ENCODE measurements at regions not wholly inside any gene's neighbourhood (a gene's known extent, or its start where the extent isn't known, plus 50 kb on each side); places are given as distances from the start of the nearest gene placed in this dataset.

DNA sequence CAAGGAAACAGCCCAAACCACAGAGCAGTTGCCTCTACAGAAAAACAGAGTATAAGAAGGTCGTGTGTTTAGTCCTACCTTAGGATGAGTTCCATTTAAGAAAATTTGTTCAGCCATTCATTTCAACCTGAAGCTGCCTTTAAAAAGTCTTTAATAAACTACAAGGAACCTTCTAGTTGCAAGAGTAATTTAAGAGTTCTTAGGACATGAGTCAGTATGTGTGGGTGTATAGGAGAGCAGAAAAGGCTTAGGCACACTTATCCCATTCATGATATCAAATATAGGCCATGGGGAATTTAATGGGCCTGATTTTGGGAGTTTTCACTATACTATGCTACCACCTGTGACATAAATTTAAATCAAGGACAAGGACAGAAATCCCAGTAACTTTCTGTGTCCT, 496.8 kb downstream of the TFEC start:
- POLR2A ChIA-PET = no interaction called here
- no peaks in the 10 kb centered on the region for H3K4me1 ChIP-seq (ENCODE audit: control insufficient read depth, insufficient read depth, low read length)
- no peak overlapping the region for H3K27ac ChIP-seq (ENCODE audit: extremely low read depth, low read depth, low read length)
- TF ChIP-seq ZNF175 (tag by site-specific recombination; IDR thresholded peaks at IDR 0.05) (no peak), ZNF548 (tag by site-specific recombination; IDR thresholded peaks at IDR 0.05) (no peak), ZNF37A (tag by site-specific recombination; IDR thresholded peaks at IDR 0.05) (no peak), ZFP37 (tag by site-specific recombination; IDR thresholded peaks at IDR 0.05) (no peak), ZNF266 (tag by site-specific recombination; IDR thresholded peaks at IDR 0.05; ENCODE audit: low read depth) (no peak), ZBTB48 (tag by site-specific recombination; IDR thresholded peaks at IDR 0.05) (no peak), ZNF10 (tag by site-specific recombination; IDR thresholded peaks at IDR 0.05) (no peak), ZNF138 (tag by site-specific recombination; IDR thresholded peaks at IDR 0.05; ENCODE audit: borderline replicate concordance) (no peak), ZNF544 (tag by site-specific recombination; IDR thresholded peaks at IDR 0.05) (no peak), ZNF184 (tag by site-specific recombination; IDR thresholded peaks at IDR 0.05) (no peak), ZSCAN23 (tag by site-specific recombination; IDR thresholded peaks at IDR 0.05) (no peak)
- TF ChIP-seq, protein P1, sequence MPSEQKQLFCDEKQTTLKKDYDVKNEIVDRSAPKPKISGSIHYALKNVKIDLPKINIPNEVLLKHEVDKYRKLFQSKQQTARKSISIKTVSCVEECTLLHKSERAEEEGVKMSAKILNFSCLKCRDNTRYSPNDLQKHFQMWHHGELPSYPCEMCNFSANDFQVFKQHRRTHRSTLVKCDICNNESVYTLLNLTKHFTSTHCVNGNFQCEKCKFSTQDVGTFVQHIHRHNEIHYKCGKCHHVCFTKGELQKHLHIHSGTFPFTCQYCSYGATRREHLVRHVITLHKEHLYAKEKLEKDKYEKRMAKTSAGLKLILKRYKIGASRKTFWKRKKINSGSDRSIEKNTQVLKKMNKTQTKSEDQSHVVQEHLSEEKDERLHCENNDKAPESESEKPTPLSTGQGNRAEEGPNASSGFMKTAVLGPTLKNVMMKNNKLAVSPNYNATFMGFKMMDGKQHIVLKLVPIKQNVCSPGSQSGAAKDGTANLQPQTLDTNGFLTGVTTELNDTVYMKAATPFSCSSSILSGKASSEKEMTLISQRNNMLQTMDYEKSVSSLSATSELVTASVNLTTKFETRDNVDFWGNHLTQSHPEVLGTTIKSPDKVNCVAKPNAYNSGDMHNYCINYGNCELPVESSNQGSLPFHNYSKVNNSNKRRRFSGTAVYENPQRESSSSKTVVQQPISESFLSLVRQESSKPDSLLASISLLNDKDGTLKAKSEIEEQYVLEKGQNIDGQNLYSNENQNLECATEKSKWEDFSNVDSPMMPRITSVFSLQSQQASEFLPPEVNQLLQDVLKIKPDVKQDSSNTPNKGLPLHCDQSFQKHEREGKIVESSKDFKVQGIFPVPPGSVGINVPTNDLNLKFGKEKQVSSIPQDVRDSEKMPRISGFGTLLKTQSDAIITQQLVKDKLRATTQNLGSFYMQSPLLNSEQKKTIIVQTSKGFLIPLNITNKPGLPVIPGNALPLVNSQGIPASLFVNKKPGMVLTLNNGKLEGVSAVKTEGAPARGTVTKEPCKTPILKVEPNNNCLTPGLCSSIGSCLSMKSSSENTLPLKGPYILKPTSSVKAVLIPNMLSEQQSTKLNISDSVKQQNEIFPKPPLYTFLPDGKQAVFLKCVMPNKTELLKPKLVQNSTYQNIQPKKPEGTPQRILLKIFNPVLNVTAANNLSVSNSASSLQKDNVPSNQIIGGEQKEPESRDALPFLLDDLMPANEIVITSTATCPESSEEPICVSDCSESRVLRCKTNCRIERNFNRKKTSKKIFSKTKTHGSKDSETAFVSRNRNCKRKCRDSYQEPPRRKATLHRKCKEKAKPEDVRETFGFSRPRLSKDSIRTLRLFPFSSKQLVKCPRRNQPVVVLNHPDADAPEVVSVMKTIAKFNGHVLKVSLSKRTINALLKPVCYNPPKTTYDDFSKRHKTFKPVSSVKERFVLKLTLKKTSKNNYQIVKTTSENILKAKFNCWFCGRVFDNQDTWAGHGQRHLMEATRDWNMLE (tag by site-specific recombination; conservative IDR thresholded peaks at IDR 0.05; ENCODE audit: low read depth) = no peak
- TF ChIP-seq, protein P2, sequence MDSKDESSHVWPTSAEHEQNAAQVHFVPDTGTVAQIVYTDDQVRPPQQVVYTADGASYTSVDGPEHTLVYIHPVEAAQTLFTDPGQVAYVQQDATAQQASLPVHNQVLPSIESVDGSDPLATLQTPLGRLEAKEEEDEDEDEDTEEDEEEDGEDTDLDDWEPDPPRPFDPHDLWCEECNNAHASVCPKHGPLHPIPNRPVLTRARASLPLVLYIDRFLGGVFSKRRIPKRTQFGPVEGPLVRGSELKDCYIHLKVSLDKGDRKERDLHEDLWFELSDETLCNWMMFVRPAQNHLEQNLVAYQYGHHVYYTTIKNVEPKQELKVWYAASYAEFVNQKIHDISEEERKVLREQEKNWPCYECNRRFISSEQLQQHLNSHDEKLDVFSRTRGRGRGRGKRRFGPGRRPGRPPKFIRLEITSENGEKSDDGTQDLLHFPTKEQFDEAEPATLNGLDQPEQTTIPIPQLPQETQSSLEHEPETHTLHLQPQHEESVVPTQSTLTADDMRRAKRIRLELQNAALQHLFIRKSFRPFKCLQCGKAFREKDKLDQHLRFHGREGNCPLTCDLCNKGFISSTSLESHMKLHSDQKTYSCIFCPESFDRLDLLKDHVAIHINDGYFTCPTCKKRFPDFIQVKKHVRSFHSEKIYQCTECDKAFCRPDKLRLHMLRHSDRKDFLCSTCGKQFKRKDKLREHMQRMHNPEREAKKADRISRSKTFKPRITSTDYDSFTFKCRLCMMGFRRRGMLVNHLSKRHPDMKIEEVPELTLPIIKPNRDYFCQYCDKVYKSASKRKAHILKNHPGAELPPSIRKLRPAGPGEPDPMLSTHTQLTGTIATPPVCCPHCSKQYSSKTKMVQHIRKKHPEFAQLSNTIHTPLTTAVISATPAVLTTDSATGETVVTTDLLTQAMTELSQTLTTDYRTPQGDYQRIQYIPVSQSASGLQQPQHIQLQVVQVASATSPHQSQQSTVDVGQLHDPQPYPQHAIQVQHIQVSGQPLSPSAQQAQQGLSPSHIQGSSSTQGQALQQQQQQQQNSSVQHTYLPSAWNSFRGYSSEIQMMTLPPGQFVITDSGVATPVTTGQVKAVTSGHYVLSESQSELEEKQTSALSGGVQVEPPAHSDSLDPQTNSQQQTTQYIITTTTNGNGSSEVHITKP (tag by site-specific recombination; IDR thresholded peaks at IDR 0.05) = no peak
- TF ChIP-seq, protein P3, sequence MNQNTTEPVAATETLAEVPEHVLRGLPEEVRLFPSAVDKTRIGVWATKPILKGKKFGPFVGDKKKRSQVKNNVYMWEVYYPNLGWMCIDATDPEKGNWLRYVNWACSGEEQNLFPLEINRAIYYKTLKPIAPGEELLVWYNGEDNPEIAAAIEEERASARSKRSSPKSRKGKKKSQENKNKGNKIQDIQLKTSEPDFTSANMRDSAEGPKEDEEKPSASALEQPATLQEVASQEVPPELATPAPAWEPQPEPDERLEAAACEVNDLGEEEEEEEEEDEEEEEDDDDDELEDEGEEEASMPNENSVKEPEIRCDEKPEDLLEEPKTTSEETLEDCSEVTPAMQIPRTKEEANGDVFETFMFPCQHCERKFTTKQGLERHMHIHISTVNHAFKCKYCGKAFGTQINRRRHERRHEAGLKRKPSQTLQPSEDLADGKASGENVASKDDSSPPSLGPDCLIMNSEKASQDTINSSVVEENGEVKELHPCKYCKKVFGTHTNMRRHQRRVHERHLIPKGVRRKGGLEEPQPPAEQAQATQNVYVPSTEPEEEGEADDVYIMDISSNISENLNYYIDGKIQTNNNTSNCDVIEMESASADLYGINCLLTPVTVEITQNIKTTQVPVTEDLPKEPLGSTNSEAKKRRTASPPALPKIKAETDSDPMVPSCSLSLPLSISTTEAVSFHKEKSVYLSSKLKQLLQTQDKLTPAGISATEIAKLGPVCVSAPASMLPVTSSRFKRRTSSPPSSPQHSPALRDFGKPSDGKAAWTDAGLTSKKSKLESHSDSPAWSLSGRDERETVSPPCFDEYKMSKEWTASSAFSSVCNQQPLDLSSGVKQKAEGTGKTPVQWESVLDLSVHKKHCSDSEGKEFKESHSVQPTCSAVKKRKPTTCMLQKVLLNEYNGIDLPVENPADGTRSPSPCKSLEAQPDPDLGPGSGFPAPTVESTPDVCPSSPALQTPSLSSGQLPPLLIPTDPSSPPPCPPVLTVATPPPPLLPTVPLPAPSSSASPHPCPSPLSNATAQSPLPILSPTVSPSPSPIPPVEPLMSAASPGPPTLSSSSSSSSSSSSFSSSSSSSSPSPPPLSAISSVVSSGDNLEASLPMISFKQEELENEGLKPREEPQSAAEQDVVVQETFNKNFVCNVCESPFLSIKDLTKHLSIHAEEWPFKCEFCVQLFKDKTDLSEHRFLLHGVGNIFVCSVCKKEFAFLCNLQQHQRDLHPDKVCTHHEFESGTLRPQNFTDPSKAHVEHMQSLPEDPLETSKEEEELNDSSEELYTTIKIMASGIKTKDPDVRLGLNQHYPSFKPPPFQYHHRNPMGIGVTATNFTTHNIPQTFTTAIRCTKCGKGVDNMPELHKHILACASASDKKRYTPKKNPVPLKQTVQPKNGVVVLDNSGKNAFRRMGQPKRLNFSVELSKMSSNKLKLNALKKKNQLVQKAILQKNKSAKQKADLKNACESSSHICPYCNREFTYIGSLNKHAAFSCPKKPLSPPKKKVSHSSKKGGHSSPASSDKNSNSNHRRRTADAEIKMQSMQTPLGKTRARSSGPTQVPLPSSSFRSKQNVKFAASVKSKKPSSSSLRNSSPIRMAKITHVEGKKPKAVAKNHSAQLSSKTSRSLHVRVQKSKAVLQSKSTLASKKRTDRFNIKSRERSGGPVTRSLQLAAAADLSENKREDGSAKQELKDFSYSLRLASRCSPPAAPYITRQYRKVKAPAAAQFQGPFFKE (tag by site-specific recombination; IDR thresholded peaks at IDR 0.05; ENCODE audit: borderline replicate concordance) = no peak
- TF ChIP-seq, protein P4, sequence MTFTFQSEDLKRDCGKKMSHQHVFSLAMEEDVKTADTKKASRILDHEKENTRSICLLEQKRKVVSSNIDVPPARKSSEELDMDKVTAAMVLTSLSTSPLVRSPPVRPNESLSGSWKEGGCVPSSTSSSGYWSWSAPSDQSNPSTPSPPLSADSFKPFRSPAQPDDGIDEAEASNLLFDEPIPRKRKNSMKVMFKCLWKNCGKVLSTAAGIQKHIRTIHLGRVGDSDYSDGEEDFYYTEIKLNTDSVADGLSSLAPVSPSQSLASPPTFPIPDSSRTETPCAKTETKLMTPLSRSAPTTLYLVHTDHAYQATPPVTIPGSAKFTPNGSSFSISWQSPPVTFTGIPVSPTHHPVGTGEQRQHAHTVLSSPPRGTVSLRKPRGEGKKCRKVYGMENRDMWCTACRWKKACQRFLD (tag by site-specific recombination; IDR thresholded peaks at IDR 0.05) = no peak
- TF ChIP-seq, protein P5, sequence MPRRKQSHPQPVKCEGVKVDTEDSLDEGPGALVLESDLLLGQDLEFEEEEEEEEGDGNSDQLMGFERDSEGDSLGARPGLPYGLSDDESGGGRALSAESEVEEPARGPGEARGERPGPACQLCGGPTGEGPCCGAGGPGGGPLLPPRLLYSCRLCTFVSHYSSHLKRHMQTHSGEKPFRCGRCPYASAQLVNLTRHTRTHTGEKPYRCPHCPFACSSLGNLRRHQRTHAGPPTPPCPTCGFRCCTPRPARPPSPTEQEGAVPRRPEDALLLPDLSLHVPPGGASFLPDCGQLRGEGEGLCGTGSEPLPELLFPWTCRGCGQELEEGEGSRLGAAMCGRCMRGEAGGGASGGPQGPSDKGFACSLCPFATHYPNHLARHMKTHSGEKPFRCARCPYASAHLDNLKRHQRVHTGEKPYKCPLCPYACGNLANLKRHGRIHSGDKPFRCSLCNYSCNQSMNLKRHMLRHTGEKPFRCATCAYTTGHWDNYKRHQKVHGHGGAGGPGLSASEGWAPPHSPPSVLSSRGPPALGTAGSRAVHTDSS (tag by site-specific recombination; IDR thresholded peaks at IDR 0.05) = no peak
- no peaks in the 10 kb centered on the region for H3K9me3 ChIP-seq (ENCODE audit: control insufficient read depth, insufficient read depth, low read depth, low read length)
- H3K36me3 ChIP-seq (ENCODE audit: control insufficient read depth in 2 of 2, insufficient read depth in 1 of 2, low read length in 2 of 2) = no peaks in the 10 kb centered on the region
- H3K4me3 ChIP-seq (ENCODE audit: low read depth, low read length) = no peak overlapping the region
- CTCF ChIA-PET = no interaction called here
